Stomach smooth muscle (tissue), 2 donors: ENCODE measurements at regions not wholly inside any gene's neighbourhood (a gene's known extent, or its start where the extent isn't known, plus 50 kb on each side); places are given as distances from the start of the nearest gene placed in this dataset.
"Not testable (repeated sequence)": the region's sequence is repeated elsewhere in the genome, so short reads cannot be mapped to it uniquely, and the experiment has no call there.

Experiments
- H3K27ac ChIP-seq: one replicate; pipeline ENCODE4 v1.7.0; 2013; ENCODE audit warnings: mild to moderate bottlenecking, low read length, inconsistent platforms
- H3K27me3 ChIP-seq, 2 donors: one replicate each; pipeline ENCODE4 v1.7.0; 2013; ENCODE audit warnings: low read length in 2 of 2; ENCODE audit not compliant: insufficient read depth in 2 of 2, control insufficient read depth in 1 of 2
- H3K36me3 ChIP-seq, 2 donors: one replicate each; pipeline ENCODE4 v1.7.0; 2013; ENCODE audit warnings: low read length in 2 of 2; ENCODE audit not compliant: control insufficient read depth in 2 of 2, insufficient read depth in 2 of 2
- H3K4me1 ChIP-seq: one replicate; pipeline ENCODE4 v1.7.0; 2013; ENCODE audit warnings: low read length; ENCODE audit not compliant: control insufficient read depth, insufficient read depth
- H3K4me3 ChIP-seq, 2 donors: one replicate each; pipeline ENCODE4 v1.7.0; 2013; ENCODE audit warnings: low read length in 2 of 2
- H3K9ac ChIP-seq, 2 donors: one replicate each; pipeline ENCODE4 v1.7.0; 2013; ENCODE audit warnings: low read length in 2 of 2, mild to moderate bottlenecking in 1 of 2
- H3K9me3 ChIP-seq, 2 donors: one replicate each; pipeline ENCODE4 v1.7.0; 2013; ENCODE audit warnings: low read length in 2 of 2; ENCODE audit not compliant: control insufficient read depth in 2 of 2
- donor health status: healthy.
- donor health status: Pancreatic carcinoma.

- Histone ChIP-seq H3K27me3 (no peaks in the 10 kb centered on the region), H3K4me1 (no peaks in the 10 kb centered on the region), H3K4me3 (no peak overlapping the region), H3K9me3 (no peaks in the 10 kb centered on the region), H3K9ac (no peak overlapping the region), H3K36me3 (no peaks in the 10 kb centered on the region), H3K27ac (no peak overlapping the region)
Observed at GRCh38 chr2:124967325-124967724, 942.2 kb downstream of the CNTNAP5 start.

- no peaks in the 10 kb centered on the region for H3K9me3 ChIP-seq
- no peak overlapping the region for H3K27ac ChIP-seq
- H3K4me3 ChIP-seq = no peak overlapping the region
- H3K27me3 ChIP-seq = no peaks in the 10 kb centered on the region
- no peaks in the 10 kb centered on the region for H3K4me1 ChIP-seq
- H3K9ac ChIP-seq = no peak overlapping the region
- no peaks in the 10 kb centered on the region for H3K36me3 ChIP-seq
Observed at GRCh38 chr2:124970030-124970429, 944.9 kb downstream of the CNTNAP5 start.

GRCh38 chr2:124973396-124973795, 948.3 kb downstream of the CNTNAP5 start:
- H3K4me3 ChIP-seq = no peak overlapping the region
- H3K4me1 ChIP-seq = no peaks in the 10 kb centered on the region
- H3K36me3 ChIP-seq = no peaks in the 10 kb centered on the region
- H3K27me3 ChIP-seq = no peaks in the 10 kb centered on the region
- no peak overlapping the region for H3K9ac ChIP-seq
- H3K27ac ChIP-seq = no peak overlapping the region
- H3K9me3 ChIP-seq = no peaks in the 10 kb centered on the region

- Histone ChIP-seq H3K4me1 (no peaks in the 10 kb centered on the region), H3K9ac (no peak overlapping the region), H3K36me3 (no peaks in the 10 kb centered on the region), H3K4me3 (no peak overlapping the region), H3K9me3 (no peaks in the 10 kb centered on the region), H3K27ac (no peak overlapping the region), H3K27me3 (no peaks in the 10 kb centered on the region)
Observed at GRCh38 chr2:124975224-124975623, 950.1 kb downstream of the CNTNAP5 start.

GRCh38 chr2:124975648-124976047, 950.6 kb downstream of the CNTNAP5 start:
- no peaks in the 10 kb centered on the region for H3K27me3 ChIP-seq
- no peak overlapping the region for H3K27ac ChIP-seq
- no peaks in the 10 kb centered on the region for H3K4me1 ChIP-seq
- H3K9ac ChIP-seq = no peak overlapping the region
- no peaks in the 10 kb centered on the region for H3K9me3 ChIP-seq
- H3K4me3 ChIP-seq = no peak overlapping the region
- no peaks in the 10 kb centered on the region for H3K36me3 ChIP-seq

- Histone ChIP-seq H3K27me3 (no peaks in the 10 kb centered on the region), H3K9ac (no peak overlapping the region), H3K4me3 (no peak overlapping the region), H3K4me1 (no peaks in the 10 kb centered on the region), H3K27ac (no peak overlapping the region), H3K36me3 (no peaks in the 10 kb centered on the region), H3K9me3 (no peaks in the 10 kb centered on the region)
Observed at GRCh38 chr2:124978597-124978996, 953.5 kb downstream of the CNTNAP5 start.

- Histone ChIP-seq H3K27me3 (no peaks in the 10 kb centered on the region), H3K9me3 (no peaks in the 10 kb centered on the region), H3K27ac (no peak overlapping the region), H3K4me1 (no peaks in the 10 kb centered on the region), H3K36me3 (no peaks in the 10 kb centered on the region), H3K4me3 (no peak overlapping the region), H3K9ac (no peak overlapping the region)
Observed at GRCh38 chr2:124983595-124983994, 958.5 kb downstream of the CNTNAP5 start.

DNA sequence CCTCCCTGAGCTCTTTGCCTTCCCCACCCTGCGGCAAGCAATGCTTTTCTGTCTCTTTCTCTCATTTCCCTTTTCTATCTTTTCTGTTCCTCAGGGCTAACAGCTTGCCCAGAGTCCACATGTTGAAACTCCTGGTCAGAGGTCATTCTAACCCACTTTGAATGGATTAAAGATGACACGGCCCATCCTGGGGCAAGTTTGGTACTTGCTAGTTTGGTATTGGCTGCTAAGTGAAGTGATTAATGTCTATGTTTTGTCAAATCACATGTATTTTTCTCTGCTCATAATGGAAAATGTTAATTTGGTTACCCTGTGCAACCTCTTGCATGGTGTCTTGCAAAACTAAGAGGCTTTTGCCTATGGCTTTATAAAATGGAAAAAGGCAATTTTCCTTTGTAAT, 960.2 kb downstream of the CNTNAP5 start:
- no peak overlapping the region for H3K9ac ChIP-seq

GRCh38 chr2:124986136-124986535, 961.0 kb downstream of the CNTNAP5 start:
- H3K36me3 ChIP-seq = no peaks in the 10 kb centered on the region
- no peak overlapping the region for H3K4me3 ChIP-seq
- H3K4me1 ChIP-seq = no peaks in the 10 kb centered on the region
- no peaks in the 10 kb centered on the region for H3K27me3 ChIP-seq
- no peaks in the 10 kb centered on the region for H3K9me3 ChIP-seq
- no peak overlapping the region for H3K27ac ChIP-seq
- no peak overlapping the region for H3K9ac ChIP-seq

More for the DNA sequence above, 960.2 kb downstream of the CNTNAP5 start:
- Histone ChIP-seq H3K27ac (no peak overlapping the region), H3K4me1 (no peaks in the 10 kb centered on the region), H3K4me3 (no peak overlapping the region), H3K36me3 (no peaks in the 10 kb centered on the region), H3K27me3 (no peaks in the 10 kb centered on the region), H3K9me3 (no peaks in the 10 kb centered on the region)

- not testable (repeated sequence) for H3K27me3 ChIP-seq, H3K4me1 ChIP-seq, H3K4me3 ChIP-seq, H3K9ac ChIP-seq, H3K9me3 ChIP-seq, H3K27ac ChIP-seq, H3K36me3 ChIP-seq
Observed at GRCh38 chr2:124986870-124987269, 961.8 kb downstream of the CNTNAP5 start.

GRCh38 chr2:124987436-124987835, 962.3 kb downstream of the CNTNAP5 start:
- H3K4me1 ChIP-seq, H3K4me3 ChIP-seq, H3K27ac ChIP-seq, H3K27me3 ChIP-seq, H3K36me3 ChIP-seq, H3K9me3 ChIP-seq, H3K9ac ChIP-seq: not testable (repeated sequence)

DNA sequence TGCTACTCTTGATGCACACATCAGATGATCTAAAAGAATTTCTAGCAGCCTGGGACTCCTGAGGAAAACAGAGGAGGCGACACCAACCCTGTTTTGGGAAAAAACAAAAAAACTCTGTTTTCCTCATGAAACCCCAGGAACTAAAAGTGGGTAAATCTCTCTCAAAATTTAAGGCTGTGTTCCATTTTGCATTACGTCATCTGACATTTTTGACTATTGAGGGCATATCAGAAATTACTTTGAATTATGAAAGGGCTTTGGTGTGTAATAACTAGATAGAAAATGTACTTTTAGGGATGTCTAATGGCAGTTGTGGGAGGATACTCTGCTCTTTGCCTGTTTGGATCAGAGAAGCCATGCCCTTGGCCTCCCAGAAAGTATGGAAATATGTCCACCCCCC, 963.0 kb downstream of the CNTNAP5 start:
- H3K27me3 ChIP-seq = no peaks in the 10 kb centered on the region
- no peaks in the 10 kb centered on the region for H3K9me3 ChIP-seq
- H3K4me3 ChIP-seq = no peak overlapping the region
- no peak overlapping the region for H3K9ac ChIP-seq
- no peaks in the 10 kb centered on the region for H3K4me1 ChIP-seq
- H3K36me3 ChIP-seq = no peaks in the 10 kb centered on the region
- no peak overlapping the region for H3K27ac ChIP-seq
